ENCODE measurements at regions not wholly inside any gene's neighbourhood (a gene's known extent, or its start where the extent isn't known, plus 50 kb on each side); places are given as distances from the start of the nearest gene placed in this dataset.

- TF ChIP-seq POLR2A (IDR thresholded peaks at IDR 0.05; ENCODE audit: low read depth, low read length) (no peak), MXI1 (IDR thresholded peaks at IDR 0.05; ENCODE audit: borderline replicate concordance, low read depth, low read length) (no peak)
- TF ChIP-seq, protein P1, sequence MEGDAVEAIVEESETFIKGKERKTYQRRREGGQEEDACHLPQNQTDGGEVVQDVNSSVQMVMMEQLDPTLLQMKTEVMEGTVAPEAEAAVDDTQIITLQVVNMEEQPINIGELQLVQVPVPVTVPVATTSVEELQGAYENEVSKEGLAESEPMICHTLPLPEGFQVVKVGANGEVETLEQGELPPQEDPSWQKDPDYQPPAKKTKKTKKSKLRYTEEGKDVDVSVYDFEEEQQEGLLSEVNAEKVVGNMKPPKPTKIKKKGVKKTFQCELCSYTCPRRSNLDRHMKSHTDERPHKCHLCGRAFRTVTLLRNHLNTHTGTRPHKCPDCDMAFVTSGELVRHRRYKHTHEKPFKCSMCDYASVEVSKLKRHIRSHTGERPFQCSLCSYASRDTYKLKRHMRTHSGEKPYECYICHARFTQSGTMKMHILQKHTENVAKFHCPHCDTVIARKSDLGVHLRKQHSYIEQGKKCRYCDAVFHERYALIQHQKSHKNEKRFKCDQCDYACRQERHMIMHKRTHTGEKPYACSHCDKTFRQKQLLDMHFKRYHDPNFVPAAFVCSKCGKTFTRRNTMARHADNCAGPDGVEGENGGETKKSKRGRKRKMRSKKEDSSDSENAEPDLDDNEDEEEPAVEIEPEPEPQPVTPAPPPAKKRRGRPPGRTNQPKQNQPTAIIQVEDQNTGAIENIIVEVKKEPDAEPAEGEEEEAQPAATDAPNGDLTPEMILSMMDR (conservative IDR thresholded peaks at IDR 0.05; ENCODE audit: low read depth, low read length): no peak
Observed at GRCh38 chr14:55913324-55914025, 204.7 kb upstream of the PELI2 start.
